K562 (cell line): ENCODE measurements at regions not wholly inside any gene's neighbourhood (a gene's known extent, or its start where the extent isn't known, plus 50 kb on each side); places are given as distances from the start of the nearest gene placed in this dataset.
A peak's percentile ranks its signal among the peaks of the same experiment; 100 is the strongest.
"Not testable (repeated sequence)": the region's sequence is repeated elsewhere in the genome, so short reads cannot be mapped to it uniquely, and the experiment has no call there.

ENCODE experiments used
- ATAC-seq: fragments of 200-7000 bp; cut with Tn5 transposase; 3 replicates; pipeline ENCODE4 v1.9.1; 2020; ENCODE audit warnings: moderate library complexity
- BruUV-seq: library from RNA; stranded (reverse); fragments of 400-500 nt; replicated peaks from 2 replicates; lab custom pipeline; 2021; lab: Mats Ljungman, UMichigan
- CTCF ChIA-PET: fragments of 300-600 bp; formaldehyde crosslinking; extraction: SDS; loops from one replicate; lab custom pipeline; 2021; ENCODE audit warnings: low intra/inter-chr PET ratio; lab: Yijun Ruan, JAX
- POLR2A ChIA-PET: fragments of 300-600, 350-650 bp; sonication (Branson Sonifier 250); formaldehyde crosslinking; extraction: SDS; loops from one replicate; lab custom pipeline; 2021; ENCODE audit warnings: antibody characterized with exemption, inconsistent platforms; lab: Yijun Ruan, JAX
- DNase-seq, 4 experiments: peaks; one replicate each; pipeline versions ENCODE4 v3.0.0 to v3.0.0-alpha.2; 2011 to 2018; ENCODE audit warnings: low spot score in 3 of 4, mixed read lengths in 3 of 4; ENCODE audit errors: extremely low read depth in 1 of 4
- FAIRE-seq: peaks from 2 replicates; lab custom pipeline; 2011; peaks lifted over from hg19 to GRCh38; lab: Jason Lieb, UNC
- H2AFZ ChIP-seq: 2 replicates; pipeline ENCODE4 v1.6.0; 2011; ENCODE audit warnings: low read depth, low read length, control low read depth, inconsistent platforms
- H3K27ac ChIP-seq: fragments of 200-600 bp; 3 replicates; pipeline ENCODE4 v1.8.0; 2011; ENCODE audit warnings: low read depth, mild to moderate bottlenecking, control low read depth, inconsistent platforms, low read length, moderate library complexity, mixed read lengths; ENCODE audit errors: extremely low read depth
- H3K27me3 ChIP-seq, 2 experiments: fragments of 300-600 bp in 1 of 2; 2 replicates in 1 of 2; 3 replicates in 1 of 2; pipeline versions ENCODE4 v1.6.0 to v1.8.0; 2011; ENCODE audit warnings: inconsistent platforms in 2 of 2, low read length in 2 of 2, mild to moderate bottlenecking in 1 of 2, mixed read lengths in 1 of 2, moderate library complexity in 1 of 2; ENCODE audit not compliant: control insufficient read depth in 2 of 2, insufficient read depth in 2 of 2
- H3K36me3 ChIP-seq: fragments of 300-600 bp; 3 replicates; pipeline ENCODE4 v1.8.0; 2011; ENCODE audit warnings: mild to moderate bottlenecking, low read length, inconsistent platforms; ENCODE audit not compliant: control insufficient read depth, insufficient read depth
- H3K4me1 ChIP-seq, 2 experiments: fragments of 200-600 bp in 1 of 2; replicated peaks in 1 of 2; 2 replicates in 1 of 2; 3 replicates in 1 of 2; pipeline versions ENCODE4 v1.5.1 to v1.8.0; 2011; ENCODE audit warnings: inconsistent platforms in 2 of 2, low read length in 2 of 2, mild to moderate bottlenecking in 1 of 2, mixed read lengths in 1 of 2, moderate library complexity in 1 of 2; ENCODE audit not compliant: control insufficient read depth in 2 of 2, insufficient read depth in 2 of 2
- H3K4me2 ChIP-seq: 2 replicates; pipeline ENCODE4 v1.6.1; 2011; ENCODE audit warnings: low read length, control low read depth, inconsistent platforms, mixed read lengths; ENCODE audit not compliant: insufficient read depth
- H3K4me3 ChIP-seq: fragments of 200-600 bp; sonication (generic), shearing (Covaris generic); 2 replicates; pipeline ENCODE4 v1.5.1; 2016; ENCODE audit warnings: control low read depth, inconsistent platforms
- H3K79me2 ChIP-seq: fragments of 200-600 bp; 3 replicates; pipeline ENCODE4 v1.8.0; 2011; ENCODE audit warnings: low read length, inconsistent platforms; ENCODE audit not compliant: control insufficient read depth, insufficient read depth
- H3K9ac ChIP-seq, 2 experiments: 2 replicates each; pipeline versions ENCODE4 v1.6.0 to v1.6.1; 2011; ENCODE audit warnings: low read depth in 2 of 2, low read length in 2 of 2, control low read depth in 1 of 2, inconsistent platforms in 1 of 2, mild to moderate bottlenecking in 1 of 2, mixed read lengths in 1 of 2; ENCODE audit not compliant: insufficient read depth in 1 of 2
- H3K9me1 ChIP-seq: one replicate; pipeline ENCODE4 v1.6.0; 2011; ENCODE audit warnings: inconsistent platforms, mild to moderate bottlenecking, low read length, moderate library complexity; ENCODE audit not compliant: control insufficient read depth, insufficient read depth
- H3K9me3 ChIP-seq: replicated peaks from 2 replicates; pipeline ENCODE4 v1.5.1; 2011; ENCODE audit warnings: low read depth, low read length, inconsistent platforms; ENCODE audit not compliant: control insufficient read depth, insufficient read depth
- H4K20me1 ChIP-seq: replicated peaks from 2 replicates; pipeline ENCODE4 v1.6.1; 2011; ENCODE audit warnings: low read length, inconsistent platforms, mixed read lengths; ENCODE audit not compliant: control insufficient read depth, insufficient read depth
- ZBTB33 ChIP-seq: sonication (generic); formaldehyde crosslinking; IDR thresholded peaks from 2 replicates; pipeline ENCODE4 v1.8.1; 2023; ENCODE audit warnings: mild to moderate bottlenecking, missing genetic modification reagents
- ZNF121 ChIP-seq: sonication (generic); formaldehyde crosslinking; conservative IDR thresholded peaks from 2 replicates; pipeline ENCODE4 v1.8.0; 2022; ENCODE audit warnings: missing genetic modification reagents
- WGBS: fragments of 100-300 bp; shearing (Covaris generic); methylation state at CpG from one replicate; pipeline ENCODE4 v1.1.6; 2016; ENCODE audit warnings: low coverage, mixed read lengths; ENCODE audit not compliant: insufficient coverage; ENCODE audit errors: missing lambda C conversion rate; 5-methylcytosine and 5-hydroxymethylcytosine counted together
- in situ Hi-C: fragments of 300-500 bp; cut with MboI; formaldehyde crosslinking; loops from 4 replicates; pipeline ENCODE4 v1.15.0; 2018; ENCODE audit warnings: inconsistent platforms, mixed read lengths
- intact Hi-C: fragments of 100-400 bp; cut with micrococcal nuclease; formaldehyde crosslinking; loops from 2 replicates; pipeline ENCODE4 v1.14.2; 2022

- H3K9me3 ChIP-seq, in situ Hi-C loops, DNase-seq, POLR2A ChIA-PET, FAIRE-seq, H3K36me3 ChIP-seq, H3K27me3 ChIP-seq, H4K20me1 ChIP-seq, H3K9me1 ChIP-seq, CTCF ChIA-PET, H3K4me1 ChIP-seq, ATAC-seq: not testable (repeated sequence)
- Histone ChIP-seq H3K79me2 (peaks cover 16% of the 10 kb centered on the region; the same call in 2 of the 3 replicates), H3K4me3 (peak overlapping the region; percentile 81), H2AFZ (peak overlapping the region; percentile 90), H3K9ac (peak overlapping the region; percentile 73 to 90), H3K27ac (peak overlapping the region; percentile 46; the same call in 1 of the 3 replicates), H3K4me2 (peak overlapping the region; percentile 76)
- TF ChIP-seq ZNF121 (CRISPR knock-in tag) (peak; percentile 74), ZBTB33 (CRISPR knock-in tag) (peak; percentile 50; the same call in 1 of the 2 replicates)
- intact Hi-C loops = loop anchor here (10.0 kb wide), 1 partner anchor 208 kb away; no protein-coding TSS in a partner anchor
- TSS peak; percentile 87 for BruUV-seq
- 66% methylated on average over 13 of the region's 14 CpGs for WGBS
Observed at GRCh38 chr20:30376430-30376766, 881.1 kb upstream of the DEFB115 start.
